Urinary bladder (tissue), 3 donors: ENCODE measurements at regions not wholly inside any gene's neighbourhood (a gene's known extent, or its start where the extent isn't known, plus 50 kb on each side); places are given as distances from the start of the nearest gene placed in this dataset.

Experiments used
- DNase-seq: peaks from one replicate; pipeline ENCODE4 v3.0.0-alpha.2; 2015; ENCODE audit errors: extremely low spot score
- H3K27ac ChIP-seq: one replicate; pipeline ENCODE4 v1.5.1; 2013; ENCODE audit warnings: low read depth, mild to moderate bottlenecking, moderate library complexity
- H3K36me3 ChIP-seq: one replicate; pipeline ENCODE4 v1.6.1; 2013; ENCODE audit warnings: mild to moderate bottlenecking, moderate library complexity; ENCODE audit not compliant: insufficient read depth
- H3K4me1 ChIP-seq: one replicate; pipeline ENCODE4 v1.6.1; 2013; ENCODE audit warnings: mild to moderate bottlenecking, moderate library complexity; ENCODE audit not compliant: insufficient read depth
- H3K4me3 ChIP-seq: one replicate; pipeline ENCODE4 v1.5.1; 2013; ENCODE audit warnings: low read depth, low read length
- WGBS: extraction: QIAGEN DNeasy Blood & Tissue Kit; methylation state at CpG from one replicate; pipeline ENCODE4 v1.1.7; 2013; 5-methylcytosine and 5-hydroxymethylcytosine counted together
- donor health status: healthy with polysubstance abuse.
- donor health status: healthy.

DNA sequence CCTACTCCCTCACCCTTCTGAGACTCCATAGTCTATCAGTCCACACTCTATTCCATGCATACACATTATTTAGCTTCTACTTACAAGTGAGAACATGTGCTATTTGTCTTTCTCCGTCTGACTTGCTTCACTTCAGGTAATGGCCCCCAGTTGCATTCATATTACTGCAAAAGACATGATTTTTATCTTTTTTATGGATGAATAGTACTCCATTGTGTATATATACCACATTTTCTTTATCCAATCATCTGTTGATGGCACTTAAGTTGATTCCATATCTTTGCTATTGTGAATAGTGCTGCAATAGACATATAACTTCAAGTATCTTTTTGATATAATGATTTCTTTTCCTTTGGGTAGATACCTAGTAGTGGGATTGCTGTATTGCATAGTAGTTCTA, 171.8 kb downstream of the DACT1 start:
- H3K36me3 ChIP-seq: no peaks in the 10 kb centered on the region
- H3K27ac ChIP-seq: no peak overlapping the region
- 89% methylated on average over 1 of the region's 1 CpG for WGBS
- H3K4me3 ChIP-seq: no peak overlapping the region
- DNase-seq: no peak
- H3K4me1 ChIP-seq: no peaks in the 10 kb centered on the region

DNA sequence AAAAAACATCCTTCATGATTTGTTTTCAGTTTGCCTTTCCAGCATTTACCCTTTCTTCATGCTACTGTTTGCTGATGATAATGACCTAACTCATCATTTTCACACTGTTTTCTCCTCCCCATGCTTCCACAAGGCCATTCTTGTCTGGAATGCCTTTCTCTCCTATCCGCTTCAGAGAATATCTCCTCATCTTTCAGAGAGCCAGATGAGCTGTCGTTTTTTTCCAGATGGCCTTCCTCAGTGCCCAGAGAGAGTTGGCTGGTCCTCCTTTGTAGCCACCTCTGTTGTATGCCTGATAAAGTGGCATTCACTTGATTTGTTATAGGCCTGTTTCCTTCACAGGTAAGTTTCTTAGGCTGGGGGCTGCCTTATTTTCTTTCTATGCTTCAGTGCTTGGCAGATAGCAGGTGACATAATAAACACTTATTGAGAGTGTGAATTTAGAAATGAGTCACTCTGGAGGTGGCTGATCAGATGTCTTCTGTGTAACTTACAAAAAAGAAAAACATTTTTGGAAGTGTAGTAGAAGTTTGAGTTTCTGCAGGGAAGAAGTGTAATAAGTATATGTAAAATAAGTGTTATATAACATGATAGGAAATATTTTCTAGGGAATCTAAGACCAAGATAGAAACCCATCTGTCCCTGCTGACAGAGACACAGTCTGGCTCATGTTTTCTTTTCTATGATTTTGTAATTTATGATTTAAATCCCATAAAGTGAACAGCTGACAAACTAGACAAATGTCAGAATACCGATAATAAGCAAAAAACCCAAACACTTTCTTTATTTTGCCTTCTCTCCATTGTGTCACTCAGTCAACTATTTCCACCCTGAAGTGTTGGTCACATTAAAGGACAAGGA, 174.5 kb downstream of the DACT1 start:
- Histone ChIP-seq H3K4me3 (no peak overlapping the region), H3K4me1 (no peaks in the 10 kb centered on the region), H3K36me3 (no peaks in the 10 kb centered on the region), H3K27ac (no peak overlapping the region)
- WGBS: 79% methylated on average over 3 of the region's 3 CpGs
- no peak for DNase-seq

DNA sequence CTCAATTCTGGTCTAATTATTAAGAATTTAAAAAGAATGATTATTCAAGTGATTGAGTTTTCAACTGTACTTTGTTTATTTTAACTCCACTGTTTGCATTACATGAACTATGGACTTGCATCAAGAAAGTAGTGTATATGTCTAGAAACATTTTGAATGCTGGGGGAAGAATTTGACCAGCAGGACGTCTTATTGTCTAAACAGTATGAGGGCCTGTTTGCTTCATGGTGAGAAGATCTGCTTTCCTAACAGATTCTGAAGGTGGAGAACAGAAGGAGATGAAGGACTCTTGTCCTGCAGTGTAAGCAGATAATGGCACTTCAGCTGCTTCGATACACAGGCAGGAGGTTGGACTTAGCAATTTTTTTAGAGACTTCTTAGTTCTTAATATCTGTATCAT, 176.0 kb downstream of the DACT1 start:
- H3K4me3 ChIP-seq: no peak overlapping the region
- H3K36me3 ChIP-seq: no peaks in the 10 kb centered on the region
- no peaks in the 10 kb centered on the region for H3K4me1 ChIP-seq
- no peak for DNase-seq
- H3K27ac ChIP-seq: no peak overlapping the region
- 92% methylated on average over 2 of the region's 2 CpGs for WGBS

DNA sequence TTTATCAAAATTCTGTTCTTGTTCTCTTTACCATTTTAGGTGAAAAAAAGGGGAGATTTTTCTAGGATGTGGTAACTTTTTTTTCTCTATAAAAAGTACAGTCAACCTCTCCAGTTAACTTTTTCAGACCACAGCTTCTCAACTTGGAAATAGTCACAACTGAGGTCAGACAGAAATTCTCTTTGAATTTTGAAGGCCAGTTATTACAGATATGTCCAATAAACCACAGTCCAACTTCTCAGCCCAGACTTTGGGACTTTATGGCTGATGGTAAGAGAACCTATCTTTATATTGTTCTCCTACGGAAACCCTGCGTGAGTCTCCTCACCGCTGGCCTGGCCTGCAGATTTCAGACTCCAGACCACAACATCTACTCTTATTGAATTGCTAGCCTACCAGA, 176.7 kb downstream of the DACT1 start:
- Histone ChIP-seq H3K27ac (no peak overlapping the region), H3K36me3 (no peaks in the 10 kb centered on the region), H3K4me1 (no peaks in the 10 kb centered on the region), H3K4me3 (no peak overlapping the region)
- WGBS: 98% methylated on average over 3 of the region's 3 CpGs
- DNase-seq: no peak

DNA sequence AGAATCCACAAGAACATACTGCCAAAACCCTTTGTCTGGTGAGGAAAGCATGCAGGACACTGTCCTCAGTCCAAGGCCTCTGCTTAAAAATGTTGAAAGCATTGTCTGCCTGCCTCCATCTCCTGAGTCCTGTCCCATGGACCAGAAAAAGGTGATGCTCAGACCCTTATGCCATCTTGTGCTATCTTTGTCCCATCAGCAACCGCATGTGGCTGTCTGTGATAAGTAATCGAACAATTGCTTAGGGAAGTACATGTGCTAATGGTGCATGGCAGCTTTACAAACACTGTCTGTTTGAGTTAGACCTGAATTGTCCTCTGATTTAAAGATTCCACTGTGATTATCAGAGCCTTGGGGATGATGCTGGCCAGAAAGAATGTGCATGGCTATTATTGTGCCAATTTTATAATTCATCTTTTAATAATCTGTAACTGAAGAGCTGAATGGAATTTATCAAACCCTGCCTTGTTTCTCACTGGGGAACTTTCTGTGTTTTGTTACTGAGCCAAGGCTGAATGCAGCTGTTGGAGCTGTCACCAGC, 177.5 kb downstream of the DACT1 start:
- no peak overlapping the region for H3K27ac ChIP-seq
- H3K4me3 ChIP-seq: no peak overlapping the region
- no peaks in the 10 kb centered on the region for H3K4me1 ChIP-seq
- WGBS: 39% methylated on average over 2 of the region's 2 CpGs
- no peak for DNase-seq
- no peaks in the 10 kb centered on the region for H3K36me3 ChIP-seq

DNA sequence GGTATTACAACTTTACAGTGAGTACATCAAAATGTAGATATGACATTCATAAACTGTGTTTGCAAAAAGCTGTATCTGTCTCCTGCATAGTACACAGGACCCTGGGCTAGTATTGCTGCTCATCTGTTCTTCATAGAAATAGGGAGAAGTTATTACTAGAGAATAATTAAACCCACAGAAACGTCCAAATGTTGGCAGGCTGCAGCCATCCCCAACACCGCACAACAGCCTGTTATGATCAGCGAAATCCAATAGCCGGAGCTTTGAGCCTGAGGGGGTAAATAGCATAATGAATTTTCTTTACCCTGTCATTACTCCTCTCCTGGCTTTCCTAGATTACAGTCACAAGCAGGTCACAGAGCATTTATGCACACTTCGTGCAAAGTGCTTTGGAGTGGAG, 178.0 kb downstream of the DACT1 start:
- Histone ChIP-seq H3K36me3 (no peaks in the 10 kb centered on the region), H3K4me1 (no peaks in the 10 kb centered on the region), H3K4me3 (no peak overlapping the region), H3K27ac (no peak overlapping the region)
- DNase-seq: no peak
- 68% methylated on average over 5 of the region's 5 CpGs for WGBS

DNA sequence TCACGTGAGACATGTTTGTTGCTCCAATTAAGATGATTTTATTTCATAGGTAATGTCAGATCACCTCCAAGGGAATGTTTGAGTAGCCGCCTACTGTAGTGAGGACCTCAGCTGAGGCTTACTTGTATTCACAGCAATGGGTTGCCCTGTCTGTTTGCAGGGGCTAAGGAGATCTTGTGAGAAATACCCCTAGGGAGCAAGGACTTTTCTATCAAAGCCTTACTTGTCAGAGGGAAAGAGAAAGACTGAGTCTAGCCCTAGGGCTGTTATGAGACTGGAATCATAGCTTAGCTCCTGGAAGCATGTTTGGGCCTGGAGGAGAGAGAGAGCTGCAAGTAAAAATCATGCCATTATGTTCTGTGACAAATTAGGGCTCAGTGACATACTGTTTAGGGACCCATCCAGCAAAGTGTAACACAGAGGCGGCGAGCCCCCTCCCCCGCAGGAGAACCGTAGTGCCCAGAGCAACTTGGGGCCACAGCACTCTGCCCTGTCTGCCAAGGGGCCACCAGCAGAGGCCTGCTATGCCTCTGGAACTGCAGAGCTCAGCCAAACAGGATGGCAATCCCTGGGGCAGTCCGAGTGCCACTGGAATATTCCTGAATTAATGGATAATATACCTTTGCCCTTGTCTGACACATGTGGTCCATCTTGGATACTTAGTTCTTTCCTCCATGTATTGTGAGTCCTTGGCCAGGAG, 178.8 kb downstream of the DACT1 start:
- Histone ChIP-seq H3K36me3 (no peaks in the 10 kb centered on the region), H3K4me3 (no peak overlapping the region), H3K27ac (no peak overlapping the region), H3K4me1 (no peaks in the 10 kb centered on the region)
- no peak for DNase-seq
- WGBS: 93% methylated on average over 7 of the region's 7 CpGs

DNA sequence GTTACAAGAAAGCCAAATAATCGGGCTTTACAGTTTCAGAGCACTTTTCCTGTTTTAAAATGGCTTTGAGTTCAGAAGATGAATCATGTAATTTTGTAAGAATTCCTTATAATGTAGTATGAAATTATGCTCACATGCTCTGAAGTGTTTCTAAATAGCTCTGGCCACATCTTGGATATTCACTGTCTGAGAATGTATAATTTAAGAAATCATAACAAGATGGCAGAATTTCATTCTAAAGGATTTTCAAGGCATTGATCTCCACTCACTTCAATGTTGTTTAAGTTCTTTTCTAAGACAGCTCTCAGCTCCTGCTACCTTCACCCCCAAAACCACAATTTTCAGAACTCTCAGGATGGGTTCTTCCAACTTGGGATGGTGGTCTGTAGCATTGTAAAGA, 180.1 kb downstream of the DACT1 start:
- 62% methylated on average over 1 of the region's 1 CpG for WGBS
- no peak overlapping the region for H3K27ac ChIP-seq
- H3K4me1 ChIP-seq: no peaks in the 10 kb centered on the region
- H3K4me3 ChIP-seq: no peak overlapping the region
- H3K36me3 ChIP-seq: no peaks in the 10 kb centered on the region
- DNase-seq: no peak

DNA sequence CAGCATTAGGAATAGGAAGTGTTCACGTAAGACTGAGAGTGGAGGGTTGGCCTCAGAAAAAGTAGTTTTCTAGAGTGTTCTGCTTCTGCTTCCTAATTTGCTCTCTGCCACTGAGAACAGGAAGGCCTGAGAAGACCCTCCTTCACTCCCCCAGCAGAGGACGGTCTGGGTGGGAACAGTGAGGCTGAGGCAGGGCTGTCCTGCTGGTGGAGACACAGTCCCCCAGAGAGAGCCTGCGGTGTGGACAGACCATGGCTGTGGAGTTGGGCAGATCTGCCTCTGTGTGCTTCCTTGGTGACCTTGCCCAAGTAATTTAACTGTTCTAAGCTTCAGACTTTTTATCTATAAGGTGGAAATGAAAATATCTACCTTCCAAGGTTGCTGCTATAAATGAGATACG, 182.3 kb downstream of the DACT1 start:
- Histone ChIP-seq H3K27ac (no peak overlapping the region), H3K36me3 (no peaks in the 10 kb centered on the region), H3K4me3 (no peak overlapping the region), H3K4me1 (no peaks in the 10 kb centered on the region)
- no peak for DNase-seq
- 94% methylated on average over 4 of the region's 4 CpGs for WGBS

DNA sequence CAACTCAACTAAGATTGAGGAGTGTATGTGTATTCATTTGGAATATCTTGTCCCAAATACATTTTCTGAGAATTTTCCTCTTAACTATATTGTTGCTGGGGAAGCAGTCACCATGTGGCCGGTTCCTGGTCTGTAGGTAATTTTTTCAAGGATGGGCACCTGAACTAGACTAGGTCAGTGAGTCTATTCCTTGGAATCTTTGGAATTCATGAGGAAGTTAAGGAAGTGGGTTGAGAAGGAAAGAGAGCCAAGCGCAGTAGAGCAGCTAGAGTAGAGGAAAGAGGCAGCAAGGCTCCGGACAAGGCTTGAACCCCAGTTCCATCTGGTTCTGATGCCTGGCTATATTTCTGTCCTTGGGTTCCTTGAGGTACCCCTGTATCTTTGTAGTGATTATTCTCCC, 183.7 kb downstream of the DACT1 start:
- no peak for DNase-seq
- no peak overlapping the region for H3K27ac ChIP-seq
- no peaks in the 10 kb centered on the region for H3K36me3 ChIP-seq
- 97% methylated on average over 3 of the region's 3 CpGs for WGBS
- H3K4me1 ChIP-seq: no peaks in the 10 kb centered on the region
- H3K4me3 ChIP-seq: no peak overlapping the region

DNA sequence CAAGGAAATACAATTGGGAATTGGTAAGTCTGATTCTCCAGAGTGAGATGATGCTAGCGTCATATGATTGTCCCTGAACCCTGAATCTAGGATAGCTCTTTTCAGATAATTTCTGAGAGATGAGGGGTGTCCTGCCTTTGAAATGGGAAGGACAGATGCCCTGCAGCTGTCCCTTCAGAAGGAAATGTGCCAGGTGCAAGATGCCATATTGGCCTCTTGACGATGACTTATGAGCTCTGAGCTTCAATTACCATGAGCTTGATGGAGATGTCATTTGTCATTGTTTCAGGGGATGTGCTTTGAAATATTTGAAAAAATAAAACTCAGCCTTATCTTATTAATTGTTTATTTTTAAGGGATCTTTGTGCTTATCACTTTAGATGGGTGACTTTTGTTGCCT, 185.1 kb downstream of the DACT1 start:
- Histone ChIP-seq H3K27ac (no peak overlapping the region), H3K4me1 (no peaks in the 10 kb centered on the region), H3K4me3 (no peak overlapping the region), H3K36me3 (no peaks in the 10 kb centered on the region)
- 98% methylated on average over 2 of the region's 2 CpGs for WGBS
- DNase-seq: no peak

DNA sequence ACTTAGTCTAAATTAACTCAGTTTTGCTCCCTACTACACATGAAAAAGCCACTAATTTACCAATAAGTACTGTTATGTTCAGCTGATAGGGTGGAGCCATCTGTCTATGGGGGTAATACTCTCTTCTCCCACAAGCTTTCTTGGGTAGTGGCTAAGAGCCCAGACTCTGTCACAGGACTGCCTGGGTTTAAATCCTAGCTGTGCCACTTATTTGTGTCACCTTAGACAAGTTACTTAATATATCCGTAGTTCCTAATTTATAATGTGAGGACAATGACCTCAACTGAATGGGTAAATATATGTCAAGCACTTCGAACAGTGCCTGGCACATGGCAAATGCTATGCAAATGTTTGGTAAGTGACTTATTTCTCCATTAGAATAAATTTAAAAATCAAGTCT, 185.6 kb downstream of the DACT1 start:
- Histone ChIP-seq H3K27ac (no peak overlapping the region), H3K4me1 (no peaks in the 10 kb centered on the region), H3K36me3 (no peaks in the 10 kb centered on the region), H3K4me3 (no peak overlapping the region)
- no peak for DNase-seq
- 83% methylated on average over 2 of the region's 2 CpGs for WGBS

DNA sequence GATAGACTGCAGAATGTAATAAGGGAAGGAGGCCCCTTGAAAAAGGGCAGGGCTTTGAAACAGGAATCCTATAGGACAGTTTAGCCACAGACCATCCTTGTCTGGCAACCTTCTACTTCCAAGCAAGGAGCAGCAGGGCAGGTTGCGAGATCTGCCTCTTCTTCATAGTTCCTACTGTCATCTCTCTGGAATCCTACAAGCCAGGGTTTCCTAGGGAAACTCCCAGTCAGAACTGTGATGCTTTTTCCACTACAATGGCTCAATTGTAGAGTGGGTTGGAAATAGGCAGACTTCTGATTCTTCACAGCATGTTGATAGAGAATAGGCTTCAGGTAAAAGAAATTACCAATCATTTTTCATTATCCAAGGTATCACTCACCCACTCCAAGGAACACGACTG, 186.3 kb downstream of the DACT1 start:
- Histone ChIP-seq H3K27ac (no peak overlapping the region), H3K36me3 (no peaks in the 10 kb centered on the region)
- WGBS: 93% methylated on average over 2 of the region's 2 CpGs

DNA sequence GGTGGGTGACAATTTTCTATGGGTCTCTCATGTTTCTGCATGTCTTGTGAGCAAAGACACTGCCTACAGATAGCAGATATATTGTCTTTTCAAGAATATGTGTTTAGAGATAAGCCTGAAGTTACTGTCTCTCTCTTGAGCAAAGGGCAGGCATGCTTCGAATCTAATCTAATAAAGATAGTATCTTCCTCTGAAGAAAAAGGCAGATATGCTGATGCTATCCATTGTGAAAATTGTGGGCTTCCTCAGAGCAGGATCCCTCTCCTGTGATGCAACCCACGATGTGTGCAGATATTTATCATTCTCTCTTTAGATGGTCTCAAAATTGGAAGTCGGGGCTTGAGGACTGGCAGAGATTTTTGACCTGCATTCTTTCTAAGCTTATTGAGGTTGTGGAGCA, 187.0 kb downstream of the DACT1 start:
- Histone ChIP-seq H3K4me1 (no peaks in the 10 kb centered on the region), H3K27ac (no peak overlapping the region), H3K36me3 (no peaks in the 10 kb centered on the region), H3K4me3 (no peak overlapping the region)
- WGBS: 61% methylated on average over 3 of the region's 3 CpGs
- DNase-seq: no peak

More for the DNA sequence above, 186.3 kb downstream of the DACT1 start:
- Histone ChIP-seq H3K4me3 (no peak overlapping the region), H3K4me1 (no peaks in the 10 kb centered on the region)
- DNase-seq: no peak
